C1 segment of cervical spinal cord (tissue), 14 donors: ENCODE measurements at regions not wholly inside any gene's neighbourhood (a gene's known extent, or its start where the extent isn't known, plus 50 kb on each side); places are given as distances from the start of the nearest gene placed in this dataset.
"Not testable (repeated sequence)": the region's sequence is repeated elsewhere in the genome, so short reads cannot be mapped to it uniquely, and the experiment has no call there.

ENCODE experiments used
- DNase-seq, 14 donors: peaks; one replicate each; lab custom pipeline; 2025; lab: John Stamatoyannopoulos, UW

DNA sequence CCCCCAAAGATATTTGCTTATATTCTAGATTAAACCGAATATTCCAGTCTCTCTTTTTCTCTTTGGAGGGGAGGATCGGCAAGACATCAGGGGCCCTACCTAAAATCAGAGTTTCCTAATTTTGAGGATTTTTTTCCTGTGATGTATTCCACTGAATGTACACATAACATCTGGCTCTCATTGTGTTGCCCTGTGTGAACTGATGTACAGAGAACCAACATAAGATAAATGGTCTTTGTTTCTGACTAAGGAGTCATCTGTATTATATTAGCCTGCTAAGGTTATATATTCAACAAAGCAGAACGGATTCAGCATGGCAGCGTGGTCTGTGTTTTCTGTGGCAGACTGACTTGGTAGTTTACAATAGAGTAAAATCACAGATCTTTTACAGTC, 114.8 kb upstream of the NCAM2 start:
- no peak for DNase-seq

DNA sequence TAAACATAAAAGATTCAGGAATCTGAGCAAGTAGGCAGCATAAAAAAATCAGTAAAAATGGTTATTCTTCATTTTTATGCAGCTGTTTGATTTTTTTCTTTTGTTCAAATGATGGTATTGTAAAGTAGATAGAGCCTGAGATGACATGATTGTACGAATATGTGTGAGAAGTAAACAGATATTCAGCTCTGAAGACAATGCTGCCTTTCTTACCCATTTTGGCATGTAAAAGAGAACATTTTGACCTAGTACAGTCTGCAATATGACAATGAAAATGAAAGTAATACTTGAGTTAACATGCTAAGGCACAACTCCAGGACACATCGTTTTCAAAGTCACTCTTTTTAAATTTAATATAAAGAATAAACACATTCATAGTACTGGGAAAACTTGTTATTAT, 95.7 kb upstream of the NCAM2 start:
- peak in 1 of 14 donors; percentile 12 for DNase-seq

DNA sequence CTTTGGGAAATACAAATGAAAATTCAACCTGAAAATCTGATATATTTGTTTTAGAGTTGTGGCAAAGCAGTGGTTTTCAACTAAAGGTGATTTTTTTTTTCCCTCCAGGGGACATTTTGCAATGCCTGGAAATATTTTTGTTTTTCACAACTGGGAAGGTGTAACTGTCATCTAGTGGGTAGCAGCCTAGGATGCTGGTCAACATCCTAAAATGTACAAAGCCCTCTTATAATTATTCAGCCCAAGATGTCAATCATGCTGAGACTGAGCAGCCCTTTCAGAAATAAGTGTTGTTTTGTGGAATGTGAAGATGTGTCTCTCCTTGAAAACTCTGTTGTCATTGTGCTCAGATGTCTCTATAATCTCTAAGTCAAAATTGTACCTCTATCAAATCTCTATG, 95.2 kb upstream of the NCAM2 start:
- peak in 1 of 14 donors; percentile 44 for DNase-seq

- DNase-seq = not testable (repeated sequence)
These were observed 70.7 kb upstream of the NCAM2 start for GRCh38 chr21:20927555-20927954.

GRCh38 chr21:20942523-20942922, 55.7 kb upstream of the NCAM2 start:
- no peak for DNase-seq

DNA sequence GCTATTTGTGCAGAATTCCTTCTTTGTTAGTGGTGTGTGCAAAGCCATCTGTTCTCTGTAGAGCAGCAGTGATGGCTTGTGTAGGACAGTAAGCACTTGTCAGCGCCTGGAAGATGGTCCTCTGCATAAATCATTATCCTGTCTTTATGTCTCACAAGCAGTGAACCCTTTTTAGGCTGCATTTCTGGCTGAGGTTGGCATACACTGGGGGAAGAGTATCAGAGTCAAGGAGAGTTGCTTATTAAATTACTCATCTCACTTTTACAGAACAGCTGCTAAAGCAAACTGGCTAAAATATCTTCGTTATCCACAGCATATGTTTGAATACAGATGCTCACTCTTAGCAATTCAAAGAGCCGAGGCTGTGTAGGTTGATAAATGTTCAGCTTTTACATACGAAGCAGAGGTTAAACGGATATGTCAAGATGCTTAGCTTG, 54.6 kb upstream of the NCAM2 start:
- peak in 4 of 14 donors; percentile 14 to 64 (median 18) for DNase-seq

DNA sequence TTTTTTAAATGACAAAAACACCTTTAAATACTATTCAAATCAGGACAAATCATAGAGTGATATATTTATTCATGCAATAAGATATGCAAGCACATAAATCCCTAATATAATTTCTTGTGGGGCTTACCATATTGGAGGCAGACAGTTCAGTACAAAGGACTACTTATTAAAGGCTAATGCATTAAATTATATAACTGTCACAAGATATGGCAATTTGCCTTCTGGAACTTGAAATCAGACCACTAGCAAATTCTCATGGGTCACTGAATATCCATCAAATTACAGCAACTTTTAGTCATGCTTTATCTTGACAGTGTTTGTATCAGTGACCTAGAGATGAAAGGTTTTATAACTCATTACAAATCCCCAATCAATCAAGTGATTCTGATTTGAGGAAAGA, 54.1 kb upstream of the NCAM2 start:
- no peak for DNase-seq

- DNase-seq = no peak
These were observed 51.5 kb upstream of the NCAM2 start for GRCh38 chr21:20946701-20947100.
